ENCODE measurements at regions not wholly inside any gene's neighbourhood (a gene's known extent, or its start where the extent isn't known, plus 50 kb on each side); places are given as distances from the start of the nearest gene placed in this dataset.
"Not testable (repeated sequence)": the region's sequence is repeated elsewhere in the genome, so short reads cannot be mapped to it uniquely, and the experiment has no call there.

DNA sequence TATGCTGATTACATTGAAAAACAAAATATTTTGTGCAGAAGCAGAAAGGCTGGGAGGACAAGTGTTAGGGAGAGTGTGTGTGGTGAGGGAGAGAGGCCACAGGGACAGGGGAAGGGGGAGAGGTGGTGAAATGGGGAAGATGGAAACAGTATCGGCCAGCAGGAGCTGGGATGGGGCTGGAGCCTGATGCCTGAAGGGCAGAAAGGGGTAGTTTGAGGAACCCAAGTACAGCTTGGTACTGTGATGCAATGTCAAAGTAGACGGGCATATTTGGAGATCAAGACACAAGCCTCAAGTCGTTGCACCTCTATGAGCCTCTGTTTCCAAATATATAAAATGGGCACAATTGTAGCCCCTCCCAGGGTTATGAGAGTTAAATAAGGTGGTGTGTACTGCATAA is 152.1 kb downstream of the LPIN1 start:
- TF ChIP-seq, protein P1, sequence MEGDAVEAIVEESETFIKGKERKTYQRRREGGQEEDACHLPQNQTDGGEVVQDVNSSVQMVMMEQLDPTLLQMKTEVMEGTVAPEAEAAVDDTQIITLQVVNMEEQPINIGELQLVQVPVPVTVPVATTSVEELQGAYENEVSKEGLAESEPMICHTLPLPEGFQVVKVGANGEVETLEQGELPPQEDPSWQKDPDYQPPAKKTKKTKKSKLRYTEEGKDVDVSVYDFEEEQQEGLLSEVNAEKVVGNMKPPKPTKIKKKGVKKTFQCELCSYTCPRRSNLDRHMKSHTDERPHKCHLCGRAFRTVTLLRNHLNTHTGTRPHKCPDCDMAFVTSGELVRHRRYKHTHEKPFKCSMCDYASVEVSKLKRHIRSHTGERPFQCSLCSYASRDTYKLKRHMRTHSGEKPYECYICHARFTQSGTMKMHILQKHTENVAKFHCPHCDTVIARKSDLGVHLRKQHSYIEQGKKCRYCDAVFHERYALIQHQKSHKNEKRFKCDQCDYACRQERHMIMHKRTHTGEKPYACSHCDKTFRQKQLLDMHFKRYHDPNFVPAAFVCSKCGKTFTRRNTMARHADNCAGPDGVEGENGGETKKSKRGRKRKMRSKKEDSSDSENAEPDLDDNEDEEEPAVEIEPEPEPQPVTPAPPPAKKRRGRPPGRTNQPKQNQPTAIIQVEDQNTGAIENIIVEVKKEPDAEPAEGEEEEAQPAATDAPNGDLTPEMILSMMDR (conservative IDR thresholded peaks at IDR 0.05; ENCODE audit: low read depth, low read length), result no peak
- no peak for DNase-seq (ENCODE audit: low read depth)

DNA sequence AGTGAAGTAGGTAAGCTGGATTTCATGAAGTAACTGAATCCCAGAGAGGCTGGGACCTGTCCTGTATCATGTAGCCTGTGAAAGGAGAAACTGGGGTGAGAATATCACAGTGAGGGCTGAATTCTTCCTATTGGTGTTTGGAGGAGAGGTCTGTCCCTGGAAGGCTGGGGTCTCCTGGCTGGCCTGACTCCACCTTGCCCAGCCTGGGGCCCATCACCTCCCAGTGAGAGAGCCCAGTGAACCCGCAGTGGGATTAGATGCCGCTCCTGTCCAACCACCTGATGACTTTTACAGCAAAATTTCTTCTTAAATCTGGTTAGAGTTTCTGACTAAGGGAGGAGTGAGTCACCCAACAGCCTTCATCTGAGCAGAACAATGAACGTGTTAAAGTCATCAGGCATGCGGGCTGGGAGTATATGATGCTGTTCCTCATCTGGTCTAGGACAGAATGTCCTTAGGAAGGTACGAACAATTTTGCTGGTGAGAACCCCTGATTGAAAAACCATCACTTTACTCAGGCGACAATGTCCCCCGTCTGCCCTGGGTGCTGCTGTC is 152.9 kb downstream of the LPIN1 start:
- H3K4me3 ChIP-seq (ENCODE audit: low read depth, low read length), result no peak overlapping the region
- TF ChIP-seq, protein P1 (conservative IDR thresholded peaks at IDR 0.05; ENCODE audit: low read depth, low read length), result no peak
- DNase-seq (ENCODE audit: low read depth), result no peak

More for the DNA sequence above, 152.1 kb downstream of the LPIN1 start:
- H3K4me3 ChIP-seq (ENCODE audit: low read depth, low read length), result no peak overlapping the region

DNA sequence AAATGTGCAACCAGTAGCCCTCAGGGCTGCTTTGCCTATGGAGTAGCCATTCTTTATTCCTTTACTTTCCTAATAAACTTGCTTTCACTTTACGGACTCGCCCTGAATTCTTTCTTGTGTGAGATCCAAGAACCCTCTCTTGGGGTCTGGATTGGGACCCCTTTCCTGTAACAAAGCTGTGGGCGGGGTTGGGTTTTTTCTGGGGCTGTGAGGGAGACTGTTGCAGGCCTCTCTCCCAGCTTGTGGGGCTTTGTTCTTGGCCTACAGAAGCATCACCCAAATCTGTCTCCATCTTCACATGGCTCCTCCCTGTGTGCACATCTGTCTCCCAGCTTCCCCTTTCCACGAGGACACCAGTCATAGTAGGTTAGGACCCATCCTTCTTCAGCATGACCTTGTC is 154.5 kb downstream of the LPIN1 start:
- DNase-seq (ENCODE audit: low read depth), result not testable (repeated sequence)

DNA sequence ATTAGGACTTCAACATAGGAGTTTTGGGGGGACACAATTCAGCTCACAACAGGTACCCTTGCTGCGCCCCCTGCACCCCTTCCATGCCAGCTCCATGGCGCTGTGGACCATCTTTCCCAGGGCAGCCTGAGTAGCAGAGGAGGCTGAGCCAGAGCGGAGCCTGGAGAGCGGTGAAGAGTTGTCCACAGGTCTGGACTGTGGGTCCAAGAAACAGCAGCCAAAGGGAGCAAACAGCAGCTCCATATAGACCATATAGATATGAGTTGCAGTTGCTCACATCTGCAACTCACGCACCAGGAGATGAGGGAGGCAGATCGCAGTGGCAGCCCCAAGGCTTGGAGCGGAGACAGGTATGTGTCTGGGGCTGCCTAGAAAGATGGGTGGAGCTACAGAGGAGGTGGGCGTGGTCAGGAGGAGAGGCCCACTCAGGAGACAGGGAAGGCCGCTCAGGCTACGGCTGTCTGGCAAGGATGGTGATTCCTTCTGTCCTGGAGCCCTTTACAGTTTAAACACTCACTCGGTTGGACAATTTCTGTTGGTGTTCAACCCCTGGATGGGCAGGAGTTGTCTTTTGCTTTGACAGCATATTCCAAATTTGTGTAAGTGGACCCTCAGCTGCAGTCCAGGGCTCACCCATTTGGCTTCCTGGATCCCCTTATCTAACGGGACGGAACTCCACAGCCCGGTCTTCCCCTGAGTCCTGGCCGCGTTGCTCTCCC is 155.1 kb downstream of the LPIN1 start:
- H3K4me3 ChIP-seq (ENCODE audit: low read depth, low read length), result no peak overlapping the region
- DNase-seq (ENCODE audit: low read depth), result no peak
- TF ChIP-seq, protein P1 (conservative IDR thresholded peaks at IDR 0.05; ENCODE audit: low read depth, low read length), result no peak

More for the DNA sequence above, 154.5 kb downstream of the LPIN1 start:
- H3K4me3 ChIP-seq (ENCODE audit: low read depth, low read length), result not testable (repeated sequence)

DNA sequence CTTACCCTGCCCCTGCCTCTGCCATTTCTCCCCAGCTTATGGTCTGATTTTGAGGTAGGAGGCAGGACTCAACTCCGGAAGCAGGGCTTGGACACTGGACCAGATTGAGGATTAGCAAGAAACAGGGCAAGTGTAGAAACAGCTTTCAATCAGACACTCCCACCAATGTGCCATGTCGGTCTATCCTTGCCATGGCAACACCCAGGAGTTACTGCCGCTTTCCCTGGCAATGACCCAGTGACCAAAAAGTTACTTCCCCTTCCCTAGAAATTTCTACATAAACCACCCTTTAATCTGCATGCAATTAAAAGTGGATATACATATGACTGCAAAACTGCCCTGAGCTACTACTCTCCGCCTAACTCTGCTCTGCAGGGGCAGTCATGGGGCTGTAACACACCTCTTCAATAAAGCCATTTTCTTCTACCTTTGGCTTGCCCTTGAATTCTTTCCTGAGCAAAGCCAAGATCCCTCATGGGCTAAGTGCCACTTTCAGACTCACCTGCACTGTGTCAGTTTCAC is 156.7 kb downstream of the LPIN1 start:
- TF ChIP-seq, protein P1 (conservative IDR thresholded peaks at IDR 0.05; ENCODE audit: low read depth, low read length), result no peak
- H3K4me3 ChIP-seq (ENCODE audit: low read depth, low read length), result no peak overlapping the region
- DNase-seq (ENCODE audit: low read depth), result no peak

DNA sequence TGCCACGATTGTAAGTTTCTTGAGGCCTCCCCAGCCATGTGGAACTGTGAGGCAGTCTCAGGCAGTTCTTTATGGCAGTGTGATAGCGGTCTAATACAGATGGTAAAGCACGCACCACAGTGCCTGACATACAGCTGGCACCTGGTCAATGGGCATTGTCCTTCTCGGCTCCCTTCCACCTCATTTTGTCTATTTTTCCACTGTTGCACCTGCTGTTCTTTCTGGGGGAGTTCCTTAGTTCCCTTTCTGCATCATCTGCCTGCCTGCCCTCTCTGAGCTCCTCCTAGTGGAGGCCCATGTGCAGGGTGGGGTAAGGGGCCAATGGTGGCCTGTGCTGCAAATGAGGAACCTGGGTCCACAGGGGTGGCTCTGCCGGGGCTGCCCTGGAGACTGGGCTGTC is 157.6 kb downstream of the LPIN1 start:
- no peak for DNase-seq (ENCODE audit: low read depth)
- H3K4me3 ChIP-seq (ENCODE audit: low read depth, low read length), result no peak overlapping the region
- TF ChIP-seq, protein P1 (conservative IDR thresholded peaks at IDR 0.05; ENCODE audit: low read depth, low read length), result no peak

DNA sequence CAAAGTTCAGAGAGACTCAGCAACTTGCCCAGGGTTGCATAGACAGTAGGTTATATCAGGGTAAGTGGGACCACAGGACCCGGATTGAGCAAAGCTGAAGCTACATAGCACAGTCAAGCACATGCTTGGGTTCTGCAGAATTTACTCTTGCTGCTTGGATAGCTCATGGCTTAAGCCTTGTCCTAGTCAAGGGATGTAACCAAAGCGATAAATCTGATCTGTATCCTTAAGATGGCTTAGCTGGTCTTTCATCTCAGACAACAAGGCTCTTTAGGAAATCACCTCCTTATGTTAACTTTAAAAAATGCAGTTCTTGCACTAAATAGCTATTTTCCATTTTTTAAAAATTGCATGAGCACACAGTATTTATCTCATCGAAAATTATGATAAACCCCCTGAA is 158.5 kb downstream of the LPIN1 start:
- no peak for DNase-seq (ENCODE audit: low read depth)
- TF ChIP-seq, protein P1 (conservative IDR thresholded peaks at IDR 0.05; ENCODE audit: low read depth, low read length), result no peak

More for the DNA sequence above, 158.5 kb downstream of the LPIN1 start:
- no peak overlapping the region for H3K4me3 ChIP-seq (ENCODE audit: low read depth, low read length)

Data from epithelial cell of proximal tubule (primary cell).